Endodermal cell (in vitro differentiated cells): ENCODE measurements at regions not wholly inside any gene's neighbourhood (a gene's known extent, or its start where the extent isn't known, plus 50 kb on each side); places are given as distances from the start of the nearest gene placed in this dataset.

ENCODE experiments used
- DNase-seq: peaks from one replicate; pipeline ENCODE4 v3.0.0-alpha.2; 2017
- H3K27ac ChIP-seq: 2 replicates; pipeline ENCODE4 v1.5.1; 2013; ENCODE audit warnings: mild to moderate bottlenecking, low read depth, low read length, moderate library complexity
- H3K27me3 ChIP-seq: 2 replicates; pipeline ENCODE4 v1.6.1; 2013; ENCODE audit warnings: mild to moderate bottlenecking, low read length, moderate library complexity; ENCODE audit not compliant: insufficient read depth, control insufficient read depth, poor library complexity, severe bottlenecking
- H3K36me3 ChIP-seq: 2 replicates; pipeline ENCODE4 v1.7.0; 2013; ENCODE audit warnings: mild to moderate bottlenecking, low read length, moderate library complexity; ENCODE audit not compliant: control insufficient read depth, insufficient read depth
- H3K4me1 ChIP-seq: one replicate; pipeline ENCODE4 v1.7.0; 2013; ENCODE audit warnings: low read length; ENCODE audit not compliant: control insufficient read depth, insufficient read depth
- H3K4me3 ChIP-seq: 2 replicates; pipeline ENCODE4 v1.5.1; 2013; ENCODE audit warnings: mild to moderate bottlenecking, low read length, moderate library complexity
- H3K9ac ChIP-seq: 2 replicates; pipeline ENCODE4 v1.6.1; 2013; ENCODE audit warnings: mild to moderate bottlenecking, low read length, moderate library complexity; ENCODE audit not compliant: poor library complexity, severe bottlenecking; ENCODE audit errors: extremely low read depth
- H3K9me3 ChIP-seq: 2 replicates; pipeline ENCODE4 v1.6.1; 2013; ENCODE audit warnings: mild to moderate bottlenecking, low read length, moderate library complexity; ENCODE audit not compliant: control insufficient read depth
- H3K27ac Mint-ChIP-seq: 2 replicates; pipeline ENCODE4 v1.8.0; 2020; ENCODE audit warnings: mixed read lengths
- H3K27me3 Mint-ChIP-seq: 2 replicates; pipeline ENCODE4 v1.8.0; 2021; ENCODE audit warnings: mild to moderate bottlenecking, mixed read lengths; ENCODE audit not compliant: insufficient read depth
- H3K36me3 Mint-ChIP-seq: 2 replicates; pipeline ENCODE4 v1.8.0; 2020; ENCODE audit warnings: low read depth, mixed read lengths
- H3K4me1 Mint-ChIP-seq: 2 replicates; pipeline ENCODE4 v1.8.0; 2020; ENCODE audit warnings: mixed read lengths
- H3K4me3 Mint-ChIP-seq: 2 replicates; pipeline ENCODE4 v1.8.0; 2020; ENCODE audit warnings: mild to moderate bottlenecking, moderate library complexity, mixed read lengths
- H3K9me3 Mint-ChIP-seq: 2 replicates; pipeline ENCODE4 v1.8.0; 2020; ENCODE audit warnings: mild to moderate bottlenecking, mixed read lengths
- CTCF ChIP-seq: fragments of 200-600 bp; sonication (generic); conservative IDR thresholded peaks from 2 replicates; pipeline ENCODE4 v1.5.0; 2021; ENCODE audit warnings: antibody characterized with exemption, mild to moderate bottlenecking
- WGBS, 2 experiments: methylation state at CpG; one replicate each; pipeline versions ENCODE4 v1.1.5 to v1.1.7; 2013; ENCODE audit warnings: missing lambda C conversion rate in 2 of 2, mixed read lengths in 1 of 2; ENCODE audit not compliant: insufficient coverage in 1 of 2, insufficient read length in 1 of 2; 5-methylcytosine and 5-hydroxymethylcytosine counted together

GRCh38 chr11:111186308-111186915 lies 59.1 kb upstream of the POU2AF2 start:
- Mint-ChIP-seq H3K27ac (no peak overlapping the region), H3K9me3 (peaks cover 14% of the 10 kb centered on the region), H3K36me3 (no peaks in the 10 kb centered on the region), H3K4me1 (no peaks in the 10 kb centered on the region), H3K27me3 (peaks cover 2% of the 10 kb centered on the region), H3K4me3 (no peak overlapping the region)
- H3K36me3 ChIP-seq, result no peaks in the 10 kb centered on the region
- no peaks in the 10 kb centered on the region for H3K27me3 ChIP-seq
- no peaks in the 10 kb centered on the region for H3K4me1 ChIP-seq
- H3K4me3 ChIP-seq, result no peak overlapping the region
- H3K9me3 ChIP-seq, result peaks cover 3% of the 10 kb centered on the region
- H3K9ac ChIP-seq, result no peak overlapping the region
- no peak overlapping the region for H3K27ac ChIP-seq
- no peak for DNase-seq
- no peak for TF ChIP-seq CTCF
- 97% methylated on average over 3 of the region's 3 CpGs; no CpG with 5 or more reads in 1 of the 2 experiments for WGBS, 2 experiments

- Mint-ChIP-seq H3K27ac (no peak overlapping the region), H3K9me3 (peaks cover 14% of the 10 kb centered on the region), H3K4me3 (no peak overlapping the region), H3K4me1 (no peaks in the 10 kb centered on the region), H3K36me3 (no peaks in the 10 kb centered on the region), H3K27me3 (peaks cover 2% of the 10 kb centered on the region)
- no peak for DNase-seq
- no peak for TF ChIP-seq CTCF
- no peak overlapping the region for H3K9ac ChIP-seq
- H3K4me3 ChIP-seq, result no peak overlapping the region
- H3K27me3 ChIP-seq, result no peaks in the 10 kb centered on the region
- no peaks in the 10 kb centered on the region for H3K4me1 ChIP-seq
- H3K36me3 ChIP-seq, result no peaks in the 10 kb centered on the region
- WGBS, 2 experiments, result 71% methylated on average over 2 of the region's 2 CpGs; no CpG with 5 or more reads in 1 of the 2 experiments
- H3K9me3 ChIP-seq, result peaks cover 3% of the 10 kb centered on the region
- no peak overlapping the region for H3K27ac ChIP-seq
Observed at GRCh38 chr11:111185266-111185665, 60.3 kb upstream of the POU2AF2 start.

- Mint-ChIP-seq H3K27me3 (peaks cover 2% of the 10 kb centered on the region), H3K9me3 (peaks cover 14% of the 10 kb centered on the region), H3K36me3 (no peaks in the 10 kb centered on the region), H3K27ac (no peak overlapping the region), H3K4me1 (no peaks in the 10 kb centered on the region), H3K4me3 (no peak overlapping the region)
- no peak for TF ChIP-seq CTCF
- no peaks in the 10 kb centered on the region for H3K27me3 ChIP-seq
- no peak for DNase-seq
- H3K9me3 ChIP-seq, result peaks cover 3% of the 10 kb centered on the region
- H3K9ac ChIP-seq, result no peak overlapping the region
- no peaks in the 10 kb centered on the region for H3K36me3 ChIP-seq
- no peak overlapping the region for H3K4me3 ChIP-seq
- no peaks in the 10 kb centered on the region for H3K4me1 ChIP-seq
- H3K27ac ChIP-seq, result no peak overlapping the region
Observed at GRCh38 chr11:111183706-111184105, 61.8 kb upstream of the POU2AF2 start.
